Esophagus squamous epithelium (tissue), 4 donors: ENCODE measurements at regions not wholly inside any gene's neighbourhood (a gene's known extent, or its start where the extent isn't known, plus 50 kb on each side); places are given as distances from the start of the nearest gene placed in this dataset.

Experiments
- POLR2A ChIP-seq, 4 donors: fragments of 450-650 bp; IDR thresholded peaks; one replicate each; pipeline ENCODE4 v1.6.1; 2017; ENCODE audit warnings: antibody characterized with exemption in 4 of 4, mild to moderate bottlenecking in 4 of 4, moderate library complexity in 3 of 4
- TF ChIP-seq, protein P1 (sequence below), 6 experiments: fragments of 450-650 bp in 4 of 6; fragments of 200-600 bp in 2 of 6; sonication (generic) in 2 of 6; IDR thresholded peaks; one replicate each; pipeline ENCODE4 v1.5.1; 2016 to 2019; ENCODE audit warnings: antibody characterized with exemption in 6 of 6, mild to moderate bottlenecking in 4 of 6, moderate library complexity in 4 of 6

GRCh38 chr4:188295899-188296298, 156.7 kb downstream of the TRIML1 start:
- TF ChIP-seq, protein P1, sequence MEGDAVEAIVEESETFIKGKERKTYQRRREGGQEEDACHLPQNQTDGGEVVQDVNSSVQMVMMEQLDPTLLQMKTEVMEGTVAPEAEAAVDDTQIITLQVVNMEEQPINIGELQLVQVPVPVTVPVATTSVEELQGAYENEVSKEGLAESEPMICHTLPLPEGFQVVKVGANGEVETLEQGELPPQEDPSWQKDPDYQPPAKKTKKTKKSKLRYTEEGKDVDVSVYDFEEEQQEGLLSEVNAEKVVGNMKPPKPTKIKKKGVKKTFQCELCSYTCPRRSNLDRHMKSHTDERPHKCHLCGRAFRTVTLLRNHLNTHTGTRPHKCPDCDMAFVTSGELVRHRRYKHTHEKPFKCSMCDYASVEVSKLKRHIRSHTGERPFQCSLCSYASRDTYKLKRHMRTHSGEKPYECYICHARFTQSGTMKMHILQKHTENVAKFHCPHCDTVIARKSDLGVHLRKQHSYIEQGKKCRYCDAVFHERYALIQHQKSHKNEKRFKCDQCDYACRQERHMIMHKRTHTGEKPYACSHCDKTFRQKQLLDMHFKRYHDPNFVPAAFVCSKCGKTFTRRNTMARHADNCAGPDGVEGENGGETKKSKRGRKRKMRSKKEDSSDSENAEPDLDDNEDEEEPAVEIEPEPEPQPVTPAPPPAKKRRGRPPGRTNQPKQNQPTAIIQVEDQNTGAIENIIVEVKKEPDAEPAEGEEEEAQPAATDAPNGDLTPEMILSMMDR (IDR thresholded peaks at IDR 0.05): no peak
- no peak for TF ChIP-seq POLR2A (IDR thresholded peaks at IDR 0.05)
